DMS114 treated with DMSO at 0.1 percent for 48 hours (cell line): ENCODE measurements at regions not wholly inside any gene's neighbourhood (a gene's known extent, or its start where the extent isn't known, plus 50 kb on each side); places are given as distances from the start of the nearest gene placed in this dataset.

Source experiments
- DNase-seq: peaks from one replicate; lab custom pipeline; 2025; ENCODE audit not compliant: unreplicated experiment; lab: John Stamatoyannopoulos, UW

- no peak for DNase-seq
These were observed 643.6 kb downstream of the ACTL7B start for GRCh38 chr9:108212184-108212583.

- DNase-seq: no peak
These were observed 644.3 kb downstream of the ACTL7B start for GRCh38 chr9:108211411-108211955.

- no peak for DNase-seq
These were observed 646.6 kb downstream of the ACTL7B start for GRCh38 chr9:108209132-108209685.

GRCh38 chr9:108207561-108208165 is 648.1 kb downstream of the ACTL7B start:
- no peak for DNase-seq

- no peak for DNase-seq
These were observed 650.5 kb downstream of the ACTL7B start for GRCh38 chr9:108205276-108205675.

- DNase-seq: no peak
These were observed 657.9 kb downstream of the ACTL7B start for GRCh38 chr9:108197899-108198298.

- no peak for DNase-seq
These were observed 658.8 kb downstream of the ACTL7B start for GRCh38 chr9:108197008-108197365.

GRCh38 chr9:108196332-108197007 is 659.3 kb downstream of the ACTL7B start:
- DNase-seq: no peak

- DNase-seq: no peak
These were observed 661.6 kb downstream of the ACTL7B start for GRCh38 chr9:108194154-108194553.

- DNase-seq: no peak
These were observed 662.6 kb downstream of the ACTL7B start for GRCh38 chr9:108193026-108193710.

GRCh38 chr9:108191065-108191464 is 664.7 kb downstream of the ACTL7B start:
- no peak for DNase-seq

GRCh38 chr9:108188976-108189375 is 666.8 kb downstream of the ACTL7B start:
- no peak for DNase-seq

- no peak for DNase-seq
These were observed 667.3 kb downstream of the ACTL7B start for GRCh38 chr9:108188482-108188881.

- DNase-seq: no peak
These were observed 669.0 kb downstream of the ACTL7B start for GRCh38 chr9:108186642-108187395.

- DNase-seq: no peak
These were observed 670.2 kb downstream of the ACTL7B start for GRCh38 chr9:108185613-108186012.

- no peak for DNase-seq
These were observed 670.8 kb downstream of the ACTL7B start for GRCh38 chr9:108184941-108185340.

GRCh38 chr9:108184009-108184408 is 671.8 kb downstream of the ACTL7B start:
- DNase-seq: no peak

GRCh38 chr9:108182950-108183381 is 672.8 kb downstream of the ACTL7B start:
- no peak for DNase-seq

GRCh38 chr9:108182270-108182669 is 673.5 kb downstream of the ACTL7B start:
- no peak for DNase-seq

GRCh38 chr9:108181441-108181840 is 674.3 kb downstream of the ACTL7B start:
- no peak for DNase-seq

GRCh38 chr9:108180541-108180940 is 675.2 kb downstream of the ACTL7B start:
- DNase-seq: no peak
